GM18507 (cell line): ENCODE measurements at regions not wholly inside any gene's neighbourhood (a gene's known extent, or its start where the extent isn't known, plus 50 kb on each side); places are given as distances from the start of the nearest gene placed in this dataset.

Experiments used
- DNase-seq: peaks from one replicate; pipeline ENCODE4 v3.0.0; 2011; ENCODE audit warnings: low read depth; ENCODE audit not compliant: insufficient read length; ENCODE audit errors: extremely low spot score
- FAIRE-seq: peaks from 2 replicates; lab custom pipeline; 2011; peaks lifted over from hg19 to GRCh38; lab: Jason Lieb, UNC

- FAIRE-seq (no peak), DNase-seq (no peak)
These were observed 204.2 kb upstream of the HABP2 start for GRCh38 chr10:113348694-113349093.

- DNase-seq (no peak), FAIRE-seq (no peak)
These were observed 202.4 kb upstream of the HABP2 start for GRCh38 chr10:113350311-113351040.

DNA sequence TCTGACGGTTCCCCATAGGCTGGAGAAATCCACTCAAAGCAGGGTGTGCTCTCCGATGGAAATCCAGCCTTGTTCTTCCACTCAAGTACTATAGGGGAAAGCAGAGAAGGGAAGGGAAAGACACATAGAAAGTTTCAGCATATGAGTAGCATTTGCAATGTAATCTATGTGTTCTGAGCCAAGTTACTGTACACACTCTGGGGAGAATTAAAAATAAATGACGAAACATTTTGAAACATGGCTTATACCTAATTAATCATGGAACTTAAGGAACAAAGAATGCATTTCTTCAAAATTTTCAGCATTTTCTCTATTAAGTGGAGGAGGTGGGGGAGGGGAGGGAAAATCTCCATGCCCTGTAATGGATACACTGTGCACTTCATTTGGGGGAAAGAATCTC, 198.1 kb upstream of the HABP2 start:
- no peak for FAIRE-seq

DNA sequence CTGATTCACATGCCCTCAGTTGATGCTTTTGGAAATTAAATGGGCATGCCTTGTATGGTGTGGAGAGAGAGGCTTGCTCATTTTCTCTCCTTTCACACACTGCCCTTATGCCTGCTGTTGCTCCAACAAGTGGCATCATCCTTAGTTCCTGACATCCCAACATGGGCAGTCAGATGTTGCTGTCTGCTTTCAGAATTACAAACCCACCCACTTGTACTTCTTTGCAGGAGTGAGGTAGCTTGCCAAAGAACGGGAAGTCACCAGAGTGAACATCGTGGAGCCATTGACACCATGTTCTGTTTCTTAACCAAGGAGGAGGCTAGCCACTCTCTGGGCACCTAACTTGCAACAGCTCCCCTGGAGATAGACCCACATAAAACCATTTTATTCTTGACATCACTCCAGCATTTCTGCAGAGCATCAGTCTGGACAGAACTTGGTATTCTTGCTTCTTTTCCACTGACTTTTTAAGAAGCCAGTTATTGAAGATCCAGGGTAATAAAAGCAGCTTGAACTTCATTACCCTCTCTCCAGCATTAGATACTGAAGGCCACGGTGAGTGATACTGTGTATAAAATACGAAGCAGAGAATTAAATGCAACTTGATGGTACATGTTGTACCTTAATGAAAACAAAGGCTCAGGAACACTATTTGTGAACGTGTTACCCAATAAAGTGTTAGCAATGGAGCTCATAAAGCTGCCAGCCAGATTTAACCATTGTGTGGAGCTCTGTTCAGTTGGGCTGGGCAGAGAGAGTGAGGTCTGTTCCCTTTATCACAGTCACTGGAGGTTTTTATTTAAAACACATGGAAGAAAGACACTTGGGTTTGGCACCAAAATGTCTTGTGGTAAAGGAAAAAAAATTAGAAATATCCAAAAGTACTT, 195.8 kb upstream of the HABP2 start:
- DNase-seq (no peak), FAIRE-seq (no peak)

More for the DNA sequence above, 198.1 kb upstream of the HABP2 start:
- no peak for DNase-seq

DNA sequence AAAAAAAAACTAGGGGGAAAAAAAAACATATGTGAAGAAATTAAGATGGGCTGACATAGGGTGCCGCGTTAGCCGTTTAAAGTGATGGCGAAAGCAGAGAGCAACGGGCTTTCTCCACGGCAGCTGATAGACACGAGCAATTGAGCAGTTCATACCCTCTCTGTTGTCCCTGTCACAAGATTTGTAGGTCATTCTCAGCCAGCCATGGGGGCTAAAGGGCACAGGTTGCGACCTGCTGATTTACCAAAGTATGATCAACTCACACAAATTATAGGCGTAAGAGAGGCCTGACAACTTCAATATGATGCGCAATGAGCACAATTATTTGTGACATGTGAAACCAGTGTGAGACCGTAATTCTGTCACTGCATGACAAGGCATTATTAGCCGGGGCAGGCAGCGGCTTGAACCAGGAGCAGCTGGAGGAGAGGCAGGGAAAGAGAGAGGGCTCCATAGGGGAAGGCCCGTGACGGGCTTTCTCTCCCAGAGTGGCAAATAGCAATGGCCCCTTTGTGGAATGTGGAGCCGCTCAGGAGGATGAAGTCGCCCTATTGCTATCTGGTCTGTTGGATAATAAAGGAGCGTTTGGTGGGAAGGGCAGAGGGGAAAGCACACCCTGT, 195.1 kb upstream of the HABP2 start:
- FAIRE-seq (no peak), DNase-seq (no peak)

DNA sequence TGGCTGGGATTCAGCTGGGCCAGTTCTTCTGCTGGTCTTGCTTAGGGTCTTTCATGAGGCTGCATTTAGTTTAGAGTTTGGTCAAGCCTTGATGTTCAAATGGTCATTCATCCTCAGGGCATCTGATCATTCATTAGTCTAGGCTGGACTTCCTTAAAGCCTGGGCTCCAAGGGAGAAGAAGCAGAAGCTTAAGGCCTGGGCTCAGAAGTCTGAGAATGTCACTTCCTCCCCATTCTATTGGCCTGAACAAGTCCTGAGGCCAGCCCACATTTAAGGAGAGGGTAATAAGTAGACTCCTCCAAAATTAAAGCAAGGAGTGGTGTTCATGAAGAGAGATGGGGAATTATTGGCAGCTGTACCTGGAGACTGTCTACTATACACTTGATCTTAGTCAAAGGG, 193.2 kb upstream of the HABP2 start:
- DNase-seq: no peak
- FAIRE-seq: no peak

DNA sequence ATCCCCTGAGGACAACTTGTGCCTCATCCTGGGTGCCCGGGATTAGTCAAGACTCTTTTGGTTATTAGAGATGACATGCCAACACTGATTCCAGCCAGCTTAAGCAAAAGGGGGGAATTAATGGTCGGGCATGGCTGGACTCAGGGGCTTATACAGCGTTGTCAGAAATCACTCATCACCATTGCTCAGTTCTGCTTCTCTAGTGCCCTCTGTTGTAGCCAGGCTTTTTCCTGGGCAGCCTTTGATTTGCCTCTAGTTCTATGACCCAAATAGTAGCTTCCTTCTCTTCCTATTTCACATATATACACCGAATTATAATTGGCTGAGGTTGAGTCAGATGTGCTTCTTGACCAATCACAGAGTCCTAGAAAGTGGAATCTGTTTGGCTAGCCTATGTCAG, 192.0 kb upstream of the HABP2 start:
- FAIRE-seq: no peak

DNA sequence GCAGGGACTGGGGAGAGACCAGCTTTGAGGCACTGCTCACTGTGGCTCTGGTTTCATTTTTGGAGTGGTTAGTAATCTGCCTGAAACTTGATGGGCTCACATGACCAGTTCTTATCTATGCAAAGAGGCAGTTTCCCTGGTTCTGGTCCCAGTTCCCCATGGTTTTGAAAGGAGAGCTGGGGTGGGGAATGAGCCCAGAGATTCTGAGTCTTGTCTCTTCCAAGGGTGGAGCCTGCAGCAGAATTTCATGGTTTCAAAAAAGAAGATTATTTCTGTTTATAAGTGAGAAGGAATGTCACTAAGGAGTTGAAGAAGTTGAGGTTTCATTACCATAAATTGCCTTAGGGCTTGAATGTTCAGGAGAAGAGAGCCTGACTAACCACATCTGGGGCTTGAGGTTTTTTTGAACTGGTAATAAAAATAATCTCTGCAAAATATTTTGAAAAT, 190.2 kb upstream of the HABP2 start:
- DNase-seq (no peak), FAIRE-seq (no peak)

More for the DNA sequence above, 192.0 kb upstream of the HABP2 start:
- no peak for DNase-seq

- no peak for DNase-seq
- FAIRE-seq: no peak
These were observed 188.6 kb upstream of the HABP2 start for GRCh38 chr10:113364227-113364626.

DNA sequence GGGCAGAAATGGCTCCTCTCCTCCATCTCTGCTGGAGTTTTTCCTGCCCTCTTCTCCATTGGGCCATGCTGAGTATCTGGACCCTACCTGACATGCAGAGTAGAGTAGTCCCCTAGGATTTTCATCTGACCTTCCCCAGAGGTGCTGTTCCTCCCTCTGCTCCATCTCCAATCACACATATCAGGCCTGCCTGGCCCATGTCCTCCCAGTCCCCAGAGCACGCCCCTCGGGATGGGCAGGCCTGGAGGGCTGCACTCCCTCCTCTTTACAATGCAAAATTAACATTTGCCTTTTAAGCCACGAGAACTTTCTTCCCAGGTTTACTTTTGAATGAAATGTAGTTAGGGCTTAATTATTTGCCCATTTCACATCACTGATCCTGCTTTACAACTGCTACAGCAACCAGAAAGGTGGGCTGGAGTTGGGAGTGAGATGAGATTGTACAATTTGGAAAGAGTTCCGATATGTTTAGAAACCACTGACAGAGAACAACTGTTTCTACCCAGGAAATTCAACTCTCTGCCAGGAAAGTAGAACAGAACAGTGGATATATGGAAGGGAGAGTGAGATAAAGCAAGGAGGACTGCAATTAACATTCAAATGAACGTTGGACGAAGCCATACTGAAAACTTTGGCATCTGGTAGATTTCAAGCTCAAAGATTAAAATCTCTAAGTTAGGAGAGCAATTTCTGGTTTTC, 184.0 kb upstream of the HABP2 start:
- no peak for FAIRE-seq
- no peak for DNase-seq

DNA sequence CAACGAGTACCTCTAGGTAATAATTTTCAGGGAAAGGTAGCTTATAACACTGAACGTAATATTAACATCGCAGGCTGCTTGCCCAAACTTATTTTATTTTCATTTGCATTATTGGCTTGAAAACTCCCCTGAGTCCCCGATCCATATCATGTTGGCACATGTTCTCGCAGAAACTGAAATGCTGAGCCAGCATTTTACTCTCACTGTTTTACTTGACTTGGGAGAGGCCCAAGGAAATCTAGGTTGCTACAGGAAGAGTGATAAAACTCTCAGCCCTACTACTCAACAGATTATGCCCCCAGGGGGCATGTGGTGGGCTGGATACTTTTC, 183.5 kb upstream of the HABP2 start:
- DNase-seq (no peak), FAIRE-seq (no peak)

DNA sequence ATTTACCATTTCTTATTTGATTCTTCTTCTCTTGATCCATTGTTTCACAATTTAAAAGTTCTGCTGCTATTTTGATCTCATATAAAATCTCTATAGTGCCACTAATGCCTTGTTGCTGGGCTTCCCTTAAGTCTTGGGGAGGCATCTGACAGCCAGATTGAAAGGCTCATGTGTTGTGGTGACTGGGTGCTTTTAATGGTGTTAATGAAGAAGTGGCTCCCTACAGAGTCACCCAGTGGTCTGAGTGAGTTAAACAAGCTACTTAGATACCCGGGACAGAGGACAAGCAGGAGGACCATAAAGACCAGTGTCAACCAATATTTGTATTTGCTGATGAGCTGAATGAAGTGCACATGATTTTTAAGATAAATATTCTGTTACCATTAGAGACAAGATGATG, 176.4 kb upstream of the HABP2 start:
- FAIRE-seq (no peak), DNase-seq (no peak)

DNA sequence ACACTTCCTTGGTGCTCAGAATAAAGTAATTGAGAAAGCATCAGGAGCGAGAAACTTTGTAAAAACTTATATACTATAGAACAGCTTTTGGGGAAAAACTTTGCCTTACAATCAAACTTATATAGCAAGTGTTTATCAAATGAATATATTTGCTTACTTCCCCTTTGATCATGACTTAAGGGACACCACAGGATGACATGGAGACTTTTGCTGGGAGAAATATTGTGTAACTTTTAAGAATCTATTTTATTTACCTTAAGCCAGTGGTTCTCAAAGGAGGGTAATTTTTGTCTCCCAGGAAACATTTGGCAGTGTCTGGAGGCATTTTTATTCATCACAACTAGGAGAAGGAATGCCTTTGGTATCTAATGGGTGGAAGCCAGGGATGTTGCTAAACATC, 173.8 kb upstream of the HABP2 start:
- no peak for FAIRE-seq
- DNase-seq: no peak

DNA sequence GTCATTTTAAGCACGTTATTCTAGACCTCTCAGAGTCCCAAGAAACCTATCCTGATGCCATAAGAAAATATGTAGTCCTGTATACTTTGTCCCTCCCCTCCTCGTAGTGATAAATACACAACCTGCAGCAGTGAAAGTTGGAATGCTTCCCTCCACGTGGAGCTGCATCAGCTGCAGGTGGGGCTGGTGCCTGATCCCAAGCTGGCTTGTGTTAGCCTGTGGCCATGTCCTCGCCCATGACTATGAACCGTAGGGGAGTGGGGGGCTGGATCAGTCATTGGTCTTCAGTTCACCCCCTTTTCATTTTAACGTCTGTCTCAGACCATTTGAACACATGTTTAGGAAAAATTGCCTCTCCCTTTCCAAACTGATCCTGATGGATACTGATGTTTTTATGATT, 171.4 kb upstream of the HABP2 start:
- DNase-seq (no peak), FAIRE-seq (no peak)

DNA sequence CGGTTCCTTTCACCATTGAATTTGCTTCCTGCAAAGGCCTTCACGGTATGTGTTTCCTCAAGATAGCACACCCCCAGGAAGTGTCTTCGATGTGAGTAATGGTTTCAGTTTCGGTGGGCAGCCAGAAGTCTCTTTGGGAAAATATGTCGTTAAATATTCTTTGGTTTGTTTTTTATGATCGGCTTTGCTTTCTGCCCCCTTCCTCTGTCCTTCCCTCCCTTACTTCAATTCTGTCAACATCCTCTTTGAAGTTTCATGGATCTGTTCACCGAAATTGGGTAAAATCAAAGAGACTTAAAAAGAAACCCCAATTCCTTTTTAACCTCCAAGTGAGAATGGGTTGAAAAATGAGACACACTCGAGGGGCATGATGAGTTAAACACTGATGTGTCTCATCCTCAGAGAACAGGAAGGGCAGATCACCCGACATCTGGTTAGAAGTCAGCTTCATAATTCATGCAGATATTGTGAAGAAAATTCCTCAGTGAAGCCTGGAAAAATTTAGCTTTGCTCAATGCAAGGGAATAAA, 170.8 kb upstream of the HABP2 start:
- peak; percentile 8 for DNase-seq
- FAIRE-seq: peak; percentile 49

GRCh38 chr10:113382691-113383090, 170.2 kb upstream of the HABP2 start:
- DNase-seq (no peak), FAIRE-seq (no peak)

DNA sequence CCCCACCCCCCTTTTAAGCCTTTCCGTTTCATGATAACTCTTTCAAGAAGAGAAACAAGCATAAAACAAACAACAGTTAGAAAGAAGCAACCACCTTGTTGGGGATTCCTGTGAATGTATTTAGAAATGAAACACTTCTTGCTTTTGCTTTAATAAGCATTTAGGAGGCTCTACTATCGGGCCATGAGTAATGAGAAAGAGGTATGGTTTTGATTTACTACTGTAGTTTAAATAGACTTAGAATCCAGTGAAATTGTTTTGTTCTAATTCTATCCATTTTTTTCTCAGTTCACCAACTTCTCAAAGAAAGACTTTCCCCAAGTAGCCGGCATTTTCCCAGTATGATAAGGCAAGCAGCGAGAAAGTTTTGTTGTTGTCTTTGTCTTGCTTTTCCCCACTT, 168.7 kb upstream of the HABP2 start:
- DNase-seq (no peak), FAIRE-seq (no peak)

GRCh38 chr10:113385021-113385999, 167.5 kb upstream of the HABP2 start:
- DNase-seq (peak; percentile 20), FAIRE-seq (peak; percentile 74)

GRCh38 chr10:113386005-113386404, 166.8 kb upstream of the HABP2 start:
- DNase-seq: no peak
- FAIRE-seq: no peak
